SJCRH30 (cell line): ENCODE measurements at regions not wholly inside any gene's neighbourhood (a gene's known extent, or its start where the extent isn't known, plus 50 kb on each side); places are given as distances from the start of the nearest gene placed in this dataset.

ENCODE experiments used
- DNase-seq, 2 experiments: peaks; one replicate each; pipeline ENCODE4 v3.0.0-alpha.2; 2015 to 2020
- H3K27ac ChIP-seq: fragments of 250-450 bp; sonication (Bioruptor Pico); 2 replicates; pipeline ENCODE4 v1.5.1; 2020; ENCODE audit warnings: mild to moderate bottlenecking, moderate library complexity
- H3K27me3 ChIP-seq: fragments of 250-450 bp; sonication (Bioruptor Pico); 2 replicates; pipeline ENCODE4 v1.5.1; 2020; ENCODE audit warnings: mild to moderate bottlenecking, moderate library complexity
- H3K36me3 ChIP-seq: fragments of 250-450 bp; sonication (Bioruptor Pico); 2 replicates; pipeline ENCODE4 v1.5.1; 2020; ENCODE audit warnings: mild to moderate bottlenecking, moderate library complexity
- H3K4me1 ChIP-seq: fragments of 250-450 bp; sonication (Bioruptor Pico); 2 replicates; pipeline ENCODE4 v1.5.1; 2020; ENCODE audit warnings: mild to moderate bottlenecking, moderate library complexity
- H3K4me3 ChIP-seq: fragments of 250-450 bp; sonication (Bioruptor Pico); 2 replicates; pipeline ENCODE4 v1.5.1; 2020; ENCODE audit warnings: mild to moderate bottlenecking, moderate library complexity
- H3K9me3 ChIP-seq: fragments of 250-450 bp; sonication (Bioruptor Pico); replicated peaks from 2 replicates; pipeline ENCODE4 v1.5.1; 2020; ENCODE audit warnings: mild to moderate bottlenecking, moderate library complexity

GRCh38 chr15:35209838-35210237 lies 124.7 kb upstream of the NANOGP8 start:
- H3K27ac ChIP-seq, result no peak overlapping the region
- no peaks in the 10 kb centered on the region for H3K9me3 ChIP-seq
- no peaks in the 10 kb centered on the region for H3K27me3 ChIP-seq
- H3K4me1 ChIP-seq, result no peaks in the 10 kb centered on the region
- H3K4me3 ChIP-seq, result no peak overlapping the region
- H3K36me3 ChIP-seq, result no peaks in the 10 kb centered on the region
- DNase-seq, result no peak

GRCh38 chr15:35208353-35208752 lies 123.3 kb upstream of the NANOGP8 start:
- Histone ChIP-seq H3K4me3 (no peak overlapping the region), H3K27ac (no peak overlapping the region), H3K4me1 (no peaks in the 10 kb centered on the region), H3K36me3 (no peaks in the 10 kb centered on the region), H3K9me3 (no peaks in the 10 kb centered on the region), H3K27me3 (0 out of 2 replicates have a peak, but pooled peaks cover 5% of the 10 kb centered on the region)
- DNase-seq, result no peak

- Histone ChIP-seq H3K4me3 (no peak overlapping the region), H3K27me3 (0 out of 2 replicates have a peak, but pooled peaks cover 5% of the 10 kb centered on the region), H3K9me3 (no peaks in the 10 kb centered on the region), H3K36me3 (no peaks in the 10 kb centered on the region), H3K27ac (no peak overlapping the region), H3K4me1 (no peaks in the 10 kb centered on the region)
- DNase-seq, result peak; percentile 6 to 57
Observed at GRCh38 chr15:35206060-35206675, 121.1 kb upstream of the NANOGP8 start.

- no peaks in the 10 kb centered on the region for H3K4me1 ChIP-seq
- no peak for DNase-seq
Observed at GRCh38 chr15:35198197-35198596, 113.1 kb upstream of the NANOGP8 start.

GRCh38 chr15:35197754-35198153 lies 112.7 kb upstream of the NANOGP8 start:
- H3K4me3 ChIP-seq, result no peak overlapping the region
- H3K27me3 ChIP-seq, result no peaks in the 10 kb centered on the region
- no peaks in the 10 kb centered on the region for H3K4me1 ChIP-seq
- no peak overlapping the region for H3K27ac ChIP-seq
- H3K9me3 ChIP-seq, result no peaks in the 10 kb centered on the region
- DNase-seq, result no peak
- H3K36me3 ChIP-seq, result no peaks in the 10 kb centered on the region

More at GRCh38 chr15:35198197-35198596, 113.1 kb upstream of the NANOGP8 start:
- no peaks in the 10 kb centered on the region for H3K36me3 ChIP-seq
- no peaks in the 10 kb centered on the region for H3K27me3 ChIP-seq
- no peak overlapping the region for H3K4me3 ChIP-seq
- H3K9me3 ChIP-seq, result no peaks in the 10 kb centered on the region
- no peak overlapping the region for H3K27ac ChIP-seq

GRCh38 chr15:35197306-35197705 lies 112.2 kb upstream of the NANOGP8 start:
- DNase-seq, result no peak
- H3K36me3 ChIP-seq, result no peaks in the 10 kb centered on the region
- H3K9me3 ChIP-seq, result no peaks in the 10 kb centered on the region
- no peaks in the 10 kb centered on the region for H3K4me1 ChIP-seq
- H3K27me3 ChIP-seq, result no peaks in the 10 kb centered on the region
- H3K4me3 ChIP-seq, result no peak overlapping the region
- no peak overlapping the region for H3K27ac ChIP-seq

GRCh38 chr15:35196273-35196672 lies 111.2 kb upstream of the NANOGP8 start:
- H3K27ac ChIP-seq, result no peak overlapping the region
- H3K4me1 ChIP-seq, result no peaks in the 10 kb centered on the region
- no peak for DNase-seq
- H3K4me3 ChIP-seq, result no peak overlapping the region
- H3K36me3 ChIP-seq, result no peaks in the 10 kb centered on the region
- 0 out of 2 replicates have a peak, but pooled peaks cover 5% of the 10 kb centered on the region for H3K27me3 ChIP-seq
- H3K9me3 ChIP-seq, result 0 out of 2 replicates have a peak, but pooled peaks cover 2% of the 10 kb centered on the region

GRCh38 chr15:35195649-35196048 lies 110.6 kb upstream of the NANOGP8 start:
- Histone ChIP-seq H3K36me3 (no peaks in the 10 kb centered on the region), H3K27ac (no peak overlapping the region), H3K4me1 (no peaks in the 10 kb centered on the region), H3K4me3 (no peak overlapping the region), H3K9me3 (0 out of 2 replicates have a peak, but pooled peaks cover 2% of the 10 kb centered on the region), H3K27me3 (0 out of 2 replicates have a peak, but pooled peaks cover 5% of the 10 kb centered on the region)
- no peak for DNase-seq

- Histone ChIP-seq H3K4me1 (no peaks in the 10 kb centered on the region), H3K27me3 (0 out of 2 replicates have a peak, but pooled peaks cover 5% of the 10 kb centered on the region), H3K27ac (no peak overlapping the region), H3K36me3 (no peaks in the 10 kb centered on the region), H3K4me3 (no peak overlapping the region), H3K9me3 (0 out of 2 replicates have a peak, but pooled peaks cover 2% of the 10 kb centered on the region)
- DNase-seq, result no peak
Observed at GRCh38 chr15:35195031-35195430, 109.9 kb upstream of the NANOGP8 start.

- Histone ChIP-seq H3K4me1 (no peaks in the 10 kb centered on the region), H3K27me3 (0 out of 2 replicates have a peak, but pooled peaks cover 5% of the 10 kb centered on the region), H3K27ac (no peak overlapping the region), H3K4me3 (no peak overlapping the region), H3K36me3 (no peaks in the 10 kb centered on the region), H3K9me3 (0 out of 2 replicates have a peak, but pooled peaks cover 2% of the 10 kb centered on the region)
- no peak for DNase-seq
Observed at GRCh38 chr15:35194296-35194695, 109.2 kb upstream of the NANOGP8 start.

GRCh38 chr15:35191783-35192182 lies 106.7 kb upstream of the NANOGP8 start:
- Histone ChIP-seq H3K36me3 (no peaks in the 10 kb centered on the region), H3K27me3 (0 out of 2 replicates have a peak, but pooled peaks cover 5% of the 10 kb centered on the region), H3K9me3 (0 out of 2 replicates have a peak, but pooled peaks cover 2% of the 10 kb centered on the region), H3K27ac (no peak overlapping the region), H3K4me3 (no peak overlapping the region), H3K4me1 (no peaks in the 10 kb centered on the region)
- DNase-seq, result no peak

- Histone ChIP-seq H3K4me3 (no peak overlapping the region), H3K36me3 (no peaks in the 10 kb centered on the region), H3K27ac (no peak overlapping the region), H3K4me1 (no peaks in the 10 kb centered on the region), H3K9me3 (no peaks in the 10 kb centered on the region), H3K27me3 (no peaks in the 10 kb centered on the region)
- DNase-seq, result no peak
Observed at GRCh38 chr15:35186346-35186745, 101.3 kb upstream of the NANOGP8 start.

GRCh38 chr15:35184646-35185045 lies 99.6 kb upstream of the NANOGP8 start:
- no peaks in the 10 kb centered on the region for H3K9me3 ChIP-seq
- no peak overlapping the region for H3K4me3 ChIP-seq
- H3K27ac ChIP-seq, result no peak overlapping the region
- DNase-seq, result no peak
- H3K27me3 ChIP-seq, result no peaks in the 10 kb centered on the region
- no peaks in the 10 kb centered on the region for H3K4me1 ChIP-seq
- H3K36me3 ChIP-seq, result no peaks in the 10 kb centered on the region

GRCh38 chr15:35182841-35183479 lies 97.9 kb upstream of the NANOGP8 start:
- no peak for DNase-seq
- no peaks in the 10 kb centered on the region for H3K27me3 ChIP-seq
- no peaks in the 10 kb centered on the region for H3K4me1 ChIP-seq
- H3K4me3 ChIP-seq, result no peak overlapping the region
- no peaks in the 10 kb centered on the region for H3K9me3 ChIP-seq
- no peak overlapping the region for H3K27ac ChIP-seq
- no peaks in the 10 kb centered on the region for H3K36me3 ChIP-seq

GRCh38 chr15:35181538-35181937 lies 96.4 kb upstream of the NANOGP8 start:
- Histone ChIP-seq H3K27me3 (no peaks in the 10 kb centered on the region), H3K36me3 (no peaks in the 10 kb centered on the region), H3K9me3 (no peaks in the 10 kb centered on the region), H3K4me3 (no peak overlapping the region), H3K4me1 (no peaks in the 10 kb centered on the region), H3K27ac (no peak overlapping the region)
- DNase-seq, result no peak
